Glutamatergic neuron (in vitro differentiated cells): ENCODE measurements at regions not wholly inside any gene's neighbourhood (a gene's known extent, or its start where the extent isn't known, plus 50 kb on each side); places are given as distances from the start of the nearest gene placed in this dataset.

Experiments
- DNase-seq: peaks from one replicate; pipeline ENCODE4 v3.0.0; 2022
- H3K27ac Mint-ChIP-seq: one replicate; pipeline ENCODE4 v1.8.0; 2020; ENCODE audit warnings: mild to moderate bottlenecking, mixed read lengths, inconsistent platforms; ENCODE audit not compliant: unreplicated experiment
- H3K27me3 Mint-ChIP-seq: one replicate; pipeline ENCODE4 v1.8.0; 2020; ENCODE audit warnings: mild to moderate bottlenecking, moderate library complexity, mixed read lengths, inconsistent platforms; ENCODE audit not compliant: unreplicated experiment
- H3K36me3 Mint-ChIP-seq: one replicate; pipeline ENCODE4 v1.8.0; 2020; ENCODE audit warnings: mild to moderate bottlenecking, mixed read lengths, inconsistent platforms; ENCODE audit not compliant: unreplicated experiment
- H3K4me1 Mint-ChIP-seq: one replicate; pipeline ENCODE4 v1.8.0; 2020; ENCODE audit warnings: mild to moderate bottlenecking, low read depth, mixed read lengths, inconsistent platforms; ENCODE audit not compliant: unreplicated experiment
- H3K4me3 Mint-ChIP-seq: one replicate; pipeline ENCODE4 v1.8.0; 2020; ENCODE audit warnings: mild to moderate bottlenecking, mixed read lengths, inconsistent platforms; ENCODE audit not compliant: unreplicated experiment
- H3K9me3 Mint-ChIP-seq: one replicate; pipeline ENCODE4 v1.8.0; 2020; ENCODE audit warnings: mild to moderate bottlenecking, moderate library complexity, mixed read lengths, inconsistent platforms; ENCODE audit not compliant: unreplicated experiment
- TF ChIP-seq, protein P1 (sequence below): fragments of 200-600 bp; sonication (generic); IDR thresholded peaks from one replicate; pipeline ENCODE4 v1.5.0; 2021; ENCODE audit not compliant: partially characterized antibody, unreplicated experiment

DNA sequence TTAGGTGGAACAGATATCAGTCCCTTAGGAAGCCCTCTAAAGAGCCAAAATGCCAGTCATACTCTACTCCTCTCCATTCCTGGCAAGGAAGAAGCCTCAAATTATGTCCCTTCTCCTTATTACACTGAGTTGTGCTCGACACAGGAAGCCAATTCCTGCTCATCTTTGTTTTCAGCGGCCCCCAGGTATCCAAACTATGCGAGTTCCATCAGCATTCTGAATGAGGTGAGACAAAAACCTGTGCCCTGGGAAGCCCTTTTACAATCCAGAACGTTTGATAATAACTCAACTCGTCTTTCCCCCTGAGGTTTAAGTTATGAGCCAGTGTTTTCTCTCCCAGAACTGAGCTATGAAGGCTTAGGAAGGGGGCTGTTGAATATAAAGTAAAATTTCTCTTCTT is 580.5 kb downstream of the NXPH1 start:
- Mint-ChIP-seq H3K4me3 (no peak overlapping the region), H3K36me3 (peaks cover 4% of the 10 kb centered on the region), H3K27ac (no peak overlapping the region), H3K9me3 (no peaks in the 10 kb centered on the region), H3K27me3 (peaks cover 2% of the 10 kb centered on the region), H3K4me1 (no peaks in the 10 kb centered on the region)
- TF ChIP-seq, protein P1, sequence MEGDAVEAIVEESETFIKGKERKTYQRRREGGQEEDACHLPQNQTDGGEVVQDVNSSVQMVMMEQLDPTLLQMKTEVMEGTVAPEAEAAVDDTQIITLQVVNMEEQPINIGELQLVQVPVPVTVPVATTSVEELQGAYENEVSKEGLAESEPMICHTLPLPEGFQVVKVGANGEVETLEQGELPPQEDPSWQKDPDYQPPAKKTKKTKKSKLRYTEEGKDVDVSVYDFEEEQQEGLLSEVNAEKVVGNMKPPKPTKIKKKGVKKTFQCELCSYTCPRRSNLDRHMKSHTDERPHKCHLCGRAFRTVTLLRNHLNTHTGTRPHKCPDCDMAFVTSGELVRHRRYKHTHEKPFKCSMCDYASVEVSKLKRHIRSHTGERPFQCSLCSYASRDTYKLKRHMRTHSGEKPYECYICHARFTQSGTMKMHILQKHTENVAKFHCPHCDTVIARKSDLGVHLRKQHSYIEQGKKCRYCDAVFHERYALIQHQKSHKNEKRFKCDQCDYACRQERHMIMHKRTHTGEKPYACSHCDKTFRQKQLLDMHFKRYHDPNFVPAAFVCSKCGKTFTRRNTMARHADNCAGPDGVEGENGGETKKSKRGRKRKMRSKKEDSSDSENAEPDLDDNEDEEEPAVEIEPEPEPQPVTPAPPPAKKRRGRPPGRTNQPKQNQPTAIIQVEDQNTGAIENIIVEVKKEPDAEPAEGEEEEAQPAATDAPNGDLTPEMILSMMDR: no peak
- no peak for DNase-seq

DNA sequence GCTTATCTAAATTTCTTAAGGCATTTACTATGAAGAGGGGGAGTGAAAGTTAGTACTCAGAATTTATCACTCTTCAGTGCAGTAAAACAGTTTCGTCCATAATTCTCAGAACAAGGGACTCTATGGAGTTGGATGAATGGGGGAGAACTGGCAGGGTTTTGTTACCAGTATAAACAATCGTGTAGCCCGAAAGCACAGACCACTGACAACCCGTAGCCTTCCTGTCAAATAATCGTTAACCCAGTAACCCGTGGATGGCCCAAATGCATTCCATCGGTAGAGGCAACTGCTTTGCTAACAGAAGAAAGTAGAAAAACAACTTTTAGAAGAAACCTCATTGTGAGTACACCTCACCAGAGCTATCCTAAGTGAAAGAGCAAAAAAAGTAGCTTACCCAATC is 583.9 kb downstream of the NXPH1 start:
- Mint-ChIP-seq H3K36me3 (peaks cover 5% of the 10 kb centered on the region), H3K4me3 (no peak overlapping the region), H3K4me1 (peaks cover 8% of the 10 kb centered on the region), H3K27ac (no peak overlapping the region), H3K9me3 (peaks cover 3% of the 10 kb centered on the region), H3K27me3 (peaks cover 2% of the 10 kb centered on the region)
- TF ChIP-seq, protein P1: no peak
- no peak for DNase-seq

DNA sequence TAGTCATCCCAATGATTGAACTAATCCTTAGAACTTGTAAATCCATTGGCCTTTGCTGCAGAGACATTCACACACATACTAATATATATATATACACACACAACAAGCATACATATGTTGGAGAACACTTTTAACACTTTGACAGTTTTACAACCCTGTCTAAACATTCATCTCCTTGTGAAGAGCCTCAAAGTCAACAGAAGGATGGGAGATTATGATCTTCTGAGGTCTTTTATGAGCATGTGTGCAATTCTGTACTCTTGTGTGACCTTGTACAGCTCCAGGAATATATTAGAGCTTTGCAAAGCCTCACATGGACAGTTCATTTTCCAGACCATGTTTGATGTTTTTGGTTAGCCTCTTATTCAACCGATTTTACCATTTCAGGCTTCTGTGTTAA is 589.0 kb downstream of the NXPH1 start:
- TF ChIP-seq, protein P1: no peak
- no peak for DNase-seq
- Mint-ChIP-seq H3K27ac (no peak overlapping the region), H3K9me3 (peaks cover 3% of the 10 kb centered on the region), H3K27me3 (peaks cover 2% of the 10 kb centered on the region), H3K4me1 (peaks cover 15% of the 10 kb centered on the region), H3K36me3 (peaks cover 4% of the 10 kb centered on the region), H3K4me3 (no peak overlapping the region)

DNA sequence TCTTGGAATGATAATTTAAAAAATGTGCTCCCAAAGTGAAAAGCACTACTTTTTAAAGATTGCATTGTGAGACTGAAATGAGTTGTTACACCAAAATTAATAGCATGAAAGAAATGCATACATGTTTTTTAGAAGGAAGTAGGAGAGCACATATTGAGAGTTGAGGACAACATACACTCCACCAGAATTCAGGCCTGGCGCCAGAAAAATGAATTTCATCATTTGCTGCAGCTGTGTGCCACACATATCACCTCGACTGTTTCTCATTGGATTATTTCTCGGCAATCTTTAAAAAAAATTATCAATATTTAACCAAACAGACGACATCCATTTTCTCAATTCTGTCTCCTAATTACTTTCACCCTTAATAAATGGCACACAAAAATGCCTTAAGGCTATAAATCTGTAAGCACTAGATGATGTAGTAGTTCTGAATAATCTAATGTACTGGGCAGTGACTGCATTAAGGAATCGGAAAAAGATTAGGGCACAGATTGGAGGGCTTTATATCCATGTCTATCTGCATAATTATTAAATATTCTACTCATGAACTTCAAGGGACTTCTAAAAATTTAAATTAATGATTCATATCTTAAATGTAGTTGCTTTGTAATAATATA is 590.4 kb downstream of the NXPH1 start:
- Mint-ChIP-seq H3K4me3 (no peak overlapping the region), H3K27ac (no peak overlapping the region), H3K9me3 (peaks cover 3% of the 10 kb centered on the region), H3K27me3 (no peaks in the 10 kb centered on the region), H3K36me3 (peaks cover 4% of the 10 kb centered on the region), H3K4me1 (peaks cover 15% of the 10 kb centered on the region)
- TF ChIP-seq, protein P1: no peak
- no peak for DNase-seq

DNA sequence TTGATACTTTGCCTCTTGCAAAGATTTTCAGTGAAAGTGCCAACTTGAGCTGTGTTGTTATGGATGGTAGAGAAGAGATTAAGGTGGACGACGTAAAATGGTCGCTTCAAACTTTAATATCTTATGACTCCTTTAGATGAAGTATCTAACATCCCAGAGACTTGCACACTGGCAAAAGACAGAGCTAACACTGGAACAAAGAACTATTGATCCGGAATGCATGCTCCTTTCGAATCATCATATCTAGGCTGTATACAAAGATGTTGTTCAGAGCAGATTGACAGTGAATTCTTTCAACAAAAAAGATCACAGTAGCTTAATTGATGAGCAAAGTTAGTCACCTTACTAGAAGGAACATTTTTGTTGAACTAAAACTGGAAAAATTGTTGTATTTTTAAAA is 592.7 kb downstream of the NXPH1 start:
- H3K4me3 Mint-ChIP-seq: no peak overlapping the region
- no peak overlapping the region for H3K27ac Mint-ChIP-seq
- DNase-seq: no peak
- no peaks in the 10 kb centered on the region for H3K36me3 Mint-ChIP-seq
- no peaks in the 10 kb centered on the region for H3K27me3 Mint-ChIP-seq
- H3K4me1 Mint-ChIP-seq: peaks cover 17% of the 10 kb centered on the region
- H3K9me3 Mint-ChIP-seq: peaks cover under 1% of the 10 kb centered on the region
- TF ChIP-seq, protein P1: no peak
